HepG2 (cell line): ENCODE measurements at regions not wholly inside any gene's neighbourhood (a gene's known extent, or its start where the extent isn't known, plus 50 kb on each side); places are given as distances from the start of the nearest gene placed in this dataset.

Source experiments
- ATAC-seq: fragments of 200-7000 bp; cut with Tn5 transposase; 3 replicates; pipeline ENCODE4 v1.9.1; 2020; ENCODE audit warnings: mild to moderate bottlenecking, moderate library complexity
- BruUV-seq: library from RNA; stranded (reverse); fragments of 400-500 nt; replicated peaks from 2 replicates; lab custom pipeline; 2021; lab: Mats Ljungman, UMichigan
- CTCF ChIA-PET: fragments of 300-600 bp; formaldehyde crosslinking; extraction: SDS; loops from one replicate; lab custom pipeline; 2021; ENCODE audit warnings: low total read pairs, inconsistent platforms, low intra/inter-chr PET ratio; lab: Yijun Ruan, JAX
- POLR2A ChIA-PET: fragments of 350-600 bp; sonication (Branson Sonifier 250); formaldehyde crosslinking; loops from one replicate; lab custom pipeline; 2020; ENCODE audit warnings: antibody characterized with exemption, inconsistent platforms; lab: Yijun Ruan, JAX
- DNase-seq: peaks from one replicate; pipeline ENCODE4 v3.0.0-alpha.2; 2015; ENCODE audit warnings: low spot score
- FAIRE-seq: peaks from 3 replicates; lab custom pipeline; 2011; peaks lifted over from hg19 to GRCh38; lab: Jason Lieb, UNC
- H2AFZ ChIP-seq: one replicate; pipeline ENCODE4 v1.6.1; 2011; ENCODE audit warnings: low read length, inconsistent platforms
- H3K27ac ChIP-seq: fragments of 300-600 bp; 3 replicates; pipeline ENCODE4 v1.8.0; 2011; ENCODE audit warnings: mixed run types, mild to moderate bottlenecking, mixed read lengths, low read length, inconsistent platforms; ENCODE audit not compliant: insufficient read depth; ENCODE audit errors: extremely low read length
- H3K27me3 ChIP-seq, 2 experiments: fragments of 200-600 bp in 1 of 2; 2 replicates in 1 of 2; 3 replicates in 1 of 2; pipeline versions ENCODE4 v1.6.0 to v1.8.0; 2011; ENCODE audit warnings: low read length in 2 of 2, mild to moderate bottlenecking in 2 of 2, moderate library complexity in 2 of 2, inconsistent platforms in 1 of 2; ENCODE audit not compliant: insufficient read depth in 2 of 2, control insufficient read depth in 1 of 2
- H3K36me3 ChIP-seq, 2 experiments: fragments of 200-600 bp in 1 of 2; replicated peaks in 1 of 2; 2 replicates in 1 of 2; 3 replicates in 1 of 2; pipeline versions ENCODE4 v1.5.1 to v1.8.0; 2011; ENCODE audit warnings: low read length in 2 of 2, inconsistent platforms in 1 of 2; ENCODE audit not compliant: insufficient read depth in 2 of 2, control insufficient read depth in 1 of 2
- H3K4me1 ChIP-seq: 2 replicates; pipeline ENCODE4 v1.5.1; 2012; ENCODE audit warnings: low read length, inconsistent platforms; ENCODE audit not compliant: insufficient read depth
- H3K4me2 ChIP-seq: 2 replicates; pipeline ENCODE4 v1.6.0; 2011; ENCODE audit warnings: low read depth, low read length, inconsistent platforms
- H3K4me3 ChIP-seq, 3 experiments: fragments of 200-600 bp in 1 of 3; sonication (generic), shearing (Covaris generic) in 1 of 3; replicated peaks in 1 of 3; 2 replicates each; pipeline ENCODE4 v1.5.1; 2011 to 2016; ENCODE audit warnings: low read length in 3 of 3, inconsistent platforms in 2 of 3, low read depth in 2 of 3, mild to moderate bottlenecking in 2 of 3, control low read depth in 1 of 3, mixed read lengths in 1 of 3; ENCODE audit not compliant: insufficient read depth in 1 of 3
- H3K79me2 ChIP-seq: one replicate; pipeline ENCODE4 v1.6.1; 2011; ENCODE audit warnings: low read length, inconsistent platforms; ENCODE audit not compliant: insufficient read depth
- H3K9ac ChIP-seq: 2 replicates; pipeline ENCODE4 v1.6.0; 2011; ENCODE audit warnings: mild to moderate bottlenecking, low read depth, low read length, inconsistent platforms; ENCODE audit not compliant: insufficient read depth
- H3K9me3 ChIP-seq: 2 replicates; pipeline ENCODE4 v1.5.1; 2012; ENCODE audit warnings: mild to moderate bottlenecking, low read length
- H4K20me1 ChIP-seq: 2 replicates; pipeline ENCODE4 v1.6.0; 2011; ENCODE audit warnings: inconsistent platforms, mild to moderate bottlenecking, low read length, moderate library complexity; ENCODE audit not compliant: insufficient read depth
- BHLHE40 ChIP-seq: IDR thresholded peaks from 2 replicates; pipeline ENCODE4 v1.6.1; 2011; ENCODE audit warnings: low read length, improper control_type of control experiment
- GABPB1 ChIP-seq: IDR thresholded peaks from 2 replicates; pipeline ENCODE4 v1.6.1; 2016; ENCODE audit warnings: mild to moderate bottlenecking, missing genetic modification reagents, moderate library complexity, missing compliant biosample characterization
- GTF3A ChIP-seq: sonication (generic); formaldehyde crosslinking; conservative IDR thresholded peaks from 2 replicates; pipeline ENCODE4 v1.4.0; 2020; ENCODE audit warnings: mild to moderate bottlenecking, missing genetic modification reagents
- KLF15 ChIP-seq: sonication (generic); formaldehyde crosslinking; IDR thresholded peaks from 2 replicates; pipeline ENCODE4 v1.8.1; 2023; ENCODE audit warnings: borderline replicate concordance, mild to moderate bottlenecking, inconsistent platforms, missing genetic modification reagents, mixed read lengths
- SMC3 ChIP-seq: IDR thresholded peaks from 2 replicates; pipeline ENCODE4 v1.6.1; 2011; ENCODE audit warnings: low read length, improper control_type of control experiment
- ZBTB37 ChIP-seq: sonication (generic); formaldehyde crosslinking; IDR thresholded peaks from 2 replicates; pipeline ENCODE4 v1.4.0; 2020; ENCODE audit warnings: mild to moderate bottlenecking, missing genetic modification reagents
- ZNF138 ChIP-seq: sonication (generic); formaldehyde crosslinking; IDR thresholded peaks from 2 replicates; pipeline ENCODE4 v1.5.0; 2020; ENCODE audit warnings: mild to moderate bottlenecking, low read depth, missing genetic modification reagents
- ZNF256 ChIP-seq: sonication (generic); formaldehyde crosslinking; conservative IDR thresholded peaks from 2 replicates; pipeline ENCODE4 v1.4.0; 2020; ENCODE audit warnings: missing genetic modification reagents
- ZNF343 ChIP-seq: sonication (generic); formaldehyde crosslinking; IDR thresholded peaks from 2 replicates; pipeline ENCODE4 v1.4.0; 2020; ENCODE audit warnings: mild to moderate bottlenecking, missing genetic modification reagents
- ZNF558 ChIP-seq: sonication (generic); formaldehyde crosslinking; IDR thresholded peaks from 2 replicates; pipeline ENCODE4 v1.9.0; 2022; ENCODE audit warnings: mild to moderate bottlenecking, missing genetic modification reagents, borderline replicate concordance
- ZNF672 ChIP-seq: sonication (generic); formaldehyde crosslinking; IDR thresholded peaks from 2 replicates; pipeline ENCODE4 v1.8.1; 2022; ENCODE audit warnings: missing genetic modification reagents
- ZNF687 ChIP-seq: sonication (generic); formaldehyde crosslinking; IDR thresholded peaks from 2 replicates; pipeline ENCODE4 v1.5.1; 2020; ENCODE audit warnings: mild to moderate bottlenecking, missing genetic modification reagents, moderate library complexity
- WGBS: methylation state at CpG from one replicate; pipeline ENCODE4 v1.1.6; 2017; ENCODE audit warnings: low lambda C conversion rate; 5-methylcytosine and 5-hydroxymethylcytosine counted together
- in situ Hi-C: cut with HindIII; loops from 2 replicates; pipeline ENCODE4 v1.10.0; 2017; ENCODE audit warnings: low pct_unique_long_range_greater_than_20kb; ENCODE audit not compliant: extremely low pct_ligation_motif_present
- intact Hi-C: fragments of 100-400 bp; cut with micrococcal nuclease; formaldehyde crosslinking; loops from one replicate; pipeline ENCODE4 v1.10.0; 2022; ENCODE audit not compliant: unreplicated experiment
- TF ChIP-seq, protein P1 (sequence below): sonication (generic); formaldehyde crosslinking; IDR thresholded peaks from 2 replicates; pipeline ENCODE4 v1.4.0; 2020; ENCODE audit warnings: missing genetic modification reagents, borderline replicate concordance
- TF ChIP-seq, protein P2 (sequence below): sonication (generic); formaldehyde crosslinking; IDR thresholded peaks from 2 replicates; pipeline ENCODE4 v1.4.0; 2020; ENCODE audit warnings: missing genetic modification reagents

DNA sequence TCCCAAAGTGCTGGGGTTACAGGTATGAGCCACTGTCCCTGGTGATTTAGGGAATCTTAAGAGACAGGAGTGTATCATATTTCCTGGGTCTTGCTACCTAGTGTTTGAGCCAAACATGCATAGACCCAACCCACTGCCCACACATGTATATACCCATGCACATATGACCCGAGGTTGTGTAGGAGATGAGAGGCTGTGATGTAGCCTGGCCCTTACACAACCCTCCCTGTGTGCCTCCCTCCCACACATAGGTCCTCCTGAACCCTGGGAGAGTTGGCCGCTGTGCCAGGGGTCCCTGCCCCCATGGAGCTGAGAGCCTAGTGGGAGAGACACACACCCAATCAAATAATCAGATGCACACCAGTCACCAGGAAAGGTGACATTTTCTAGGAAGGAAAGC lies 365.9 kb downstream of the ZNF536 start (continued):
- TF ChIP-seq, protein P1, sequence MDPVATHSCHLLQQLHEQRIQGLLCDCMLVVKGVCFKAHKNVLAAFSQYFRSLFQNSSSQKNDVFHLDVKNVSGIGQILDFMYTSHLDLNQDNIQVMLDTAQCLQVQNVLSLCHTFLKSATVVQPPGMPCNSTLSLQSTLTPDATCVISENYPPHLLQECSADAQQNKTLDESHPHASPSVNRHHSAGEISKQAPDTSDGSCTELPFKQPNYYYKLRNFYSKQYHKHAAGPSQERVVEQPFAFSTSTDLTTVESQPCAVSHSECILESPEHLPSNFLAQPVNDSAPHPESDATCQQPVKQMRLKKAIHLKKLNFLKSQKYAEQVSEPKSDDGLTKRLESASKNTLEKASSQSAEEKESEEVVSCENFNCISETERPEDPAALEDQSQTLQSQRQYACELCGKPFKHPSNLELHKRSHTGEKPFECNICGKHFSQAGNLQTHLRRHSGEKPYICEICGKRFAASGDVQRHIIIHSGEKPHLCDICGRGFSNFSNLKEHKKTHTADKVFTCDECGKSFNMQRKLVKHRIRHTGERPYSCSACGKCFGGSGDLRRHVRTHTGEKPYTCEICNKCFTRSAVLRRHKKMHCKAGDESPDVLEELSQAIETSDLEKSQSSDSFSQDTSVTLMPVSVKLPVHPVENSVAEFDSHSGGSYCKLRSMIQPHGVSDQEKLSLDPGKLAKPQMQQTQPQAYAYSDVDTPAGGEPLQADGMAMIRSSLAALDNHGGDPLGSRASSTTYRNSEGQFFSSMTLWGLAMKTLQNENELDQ (CRISPR knock-in tag): no peak

DNA sequence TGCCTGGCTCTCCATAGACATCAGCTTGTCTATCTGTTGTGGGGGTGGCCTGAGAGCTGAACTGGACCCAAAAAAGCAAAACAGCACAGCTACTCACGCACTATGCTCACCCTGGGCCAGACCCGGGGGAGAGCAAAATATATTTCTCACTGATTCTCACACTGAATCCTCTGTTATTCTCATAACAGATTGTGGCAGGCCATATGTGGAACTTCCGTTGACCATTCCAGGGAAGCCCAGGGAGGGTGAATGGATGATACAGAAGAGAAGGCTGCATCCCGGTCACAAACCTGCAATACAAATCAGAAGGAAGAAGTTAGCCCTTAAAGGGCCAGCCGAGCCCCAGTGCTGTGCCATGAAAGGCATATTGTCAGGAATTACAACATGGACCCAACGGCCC lies 362.5 kb downstream of the ZNF536 start:
- BruUV-seq: no TSS peak
- 18% methylated on average over 4 of the region's 6 CpGs for WGBS
- Histone ChIP-seq H3K27ac (no peak overlapping the region), H3K9me3 (no peaks in the 10 kb centered on the region), H3K4me1 (no peaks in the 10 kb centered on the region), H3K4me3 (no peak overlapping the region), H3K4me2 (no peak overlapping the region), H3K27me3 (no peaks in the 10 kb centered on the region), H2AFZ (no peak overlapping the region), H4K20me1 (no peaks in the 10 kb centered on the region), H3K79me2 (no peaks in the 10 kb centered on the region), H3K9ac (no peak overlapping the region), H3K36me3 (no peaks in the 10 kb centered on the region)
- TF ChIP-seq, protein P2, sequence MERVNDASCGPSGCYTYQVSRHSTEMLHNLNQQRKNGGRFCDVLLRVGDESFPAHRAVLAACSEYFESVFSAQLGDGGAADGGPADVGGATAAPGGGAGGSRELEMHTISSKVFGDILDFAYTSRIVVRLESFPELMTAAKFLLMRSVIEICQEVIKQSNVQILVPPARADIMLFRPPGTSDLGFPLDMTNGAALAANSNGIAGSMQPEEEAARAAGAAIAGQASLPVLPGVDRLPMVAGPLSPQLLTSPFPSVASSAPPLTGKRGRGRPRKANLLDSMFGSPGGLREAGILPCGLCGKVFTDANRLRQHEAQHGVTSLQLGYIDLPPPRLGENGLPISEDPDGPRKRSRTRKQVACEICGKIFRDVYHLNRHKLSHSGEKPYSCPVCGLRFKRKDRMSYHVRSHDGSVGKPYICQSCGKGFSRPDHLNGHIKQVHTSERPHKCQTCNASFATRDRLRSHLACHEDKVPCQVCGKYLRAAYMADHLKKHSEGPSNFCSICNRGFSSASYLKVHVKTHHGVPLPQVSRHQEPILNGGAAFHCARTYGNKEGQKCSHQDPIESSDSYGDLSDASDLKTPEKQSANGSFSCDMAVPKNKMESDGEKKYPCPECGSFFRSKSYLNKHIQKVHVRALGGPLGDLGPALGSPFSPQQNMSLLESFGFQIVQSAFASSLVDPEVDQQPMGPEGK (CRISPR knock-in tag): no peak
- TF ChIP-seq ZNF343 (CRISPR knock-in tag) (no peak), BHLHE40 (no peak), GTF3A (no peak), ZNF256 (CRISPR knock-in tag) (no peak), ZBTB37 (CRISPR knock-in tag) (no peak), ZNF672 (CRISPR knock-in tag) (no peak), KLF15 (no peak), ZNF687 (CRISPR knock-in tag) (no peak), SMC3 (no peak), GABPB1 (CRISPR knock-in tag) (no peak), ZNF558 (CRISPR knock-in tag) (no peak), ZNF138 (CRISPR knock-in tag) (no peak)
- POLR2A ChIA-PET: no interaction called here
- in situ Hi-C loops (no loop called here), intact Hi-C loops (no loop called here)
- ATAC-seq: no peak
- CTCF ChIA-PET: no interaction called here
- DNase-seq: no peak
- FAIRE-seq: no peak
